Endodermal cell (in vitro differentiated cells): ENCODE measurements at regions not wholly inside any gene's neighbourhood (a gene's known extent, or its start where the extent isn't known, plus 50 kb on each side); places are given as distances from the start of the nearest gene placed in this dataset.

Source experiments
- DNase-seq: peaks from one replicate; pipeline ENCODE4 v3.0.0-alpha.2; 2017
- H3K27ac ChIP-seq: 2 replicates; pipeline ENCODE4 v1.5.1; 2013; ENCODE audit warnings: mild to moderate bottlenecking, low read depth, low read length, moderate library complexity
- H3K27me3 ChIP-seq: 2 replicates; pipeline ENCODE4 v1.6.1; 2013; ENCODE audit warnings: mild to moderate bottlenecking, low read length, moderate library complexity; ENCODE audit not compliant: insufficient read depth, control insufficient read depth, poor library complexity, severe bottlenecking
- H3K36me3 ChIP-seq: 2 replicates; pipeline ENCODE4 v1.7.0; 2013; ENCODE audit warnings: mild to moderate bottlenecking, low read length, moderate library complexity; ENCODE audit not compliant: control insufficient read depth, insufficient read depth
- H3K4me1 ChIP-seq: one replicate; pipeline ENCODE4 v1.7.0; 2013; ENCODE audit warnings: low read length; ENCODE audit not compliant: control insufficient read depth, insufficient read depth
- H3K4me3 ChIP-seq: 2 replicates; pipeline ENCODE4 v1.5.1; 2013; ENCODE audit warnings: mild to moderate bottlenecking, low read length, moderate library complexity
- H3K9ac ChIP-seq: 2 replicates; pipeline ENCODE4 v1.6.1; 2013; ENCODE audit warnings: mild to moderate bottlenecking, low read length, moderate library complexity; ENCODE audit not compliant: poor library complexity, severe bottlenecking; ENCODE audit errors: extremely low read depth
- H3K9me3 ChIP-seq: 2 replicates; pipeline ENCODE4 v1.6.1; 2013; ENCODE audit warnings: mild to moderate bottlenecking, low read length, moderate library complexity; ENCODE audit not compliant: control insufficient read depth
- H3K27ac Mint-ChIP-seq: 2 replicates; pipeline ENCODE4 v1.8.0; 2020; ENCODE audit warnings: mixed read lengths
- H3K27me3 Mint-ChIP-seq: 2 replicates; pipeline ENCODE4 v1.8.0; 2021; ENCODE audit warnings: mild to moderate bottlenecking, mixed read lengths; ENCODE audit not compliant: insufficient read depth
- H3K36me3 Mint-ChIP-seq: 2 replicates; pipeline ENCODE4 v1.8.0; 2020; ENCODE audit warnings: low read depth, mixed read lengths
- H3K4me1 Mint-ChIP-seq: 2 replicates; pipeline ENCODE4 v1.8.0; 2020; ENCODE audit warnings: mixed read lengths
- H3K4me3 Mint-ChIP-seq: 2 replicates; pipeline ENCODE4 v1.8.0; 2020; ENCODE audit warnings: mild to moderate bottlenecking, moderate library complexity, mixed read lengths
- H3K9me3 Mint-ChIP-seq: 2 replicates; pipeline ENCODE4 v1.8.0; 2020; ENCODE audit warnings: mild to moderate bottlenecking, mixed read lengths
- CTCF ChIP-seq: fragments of 200-600 bp; sonication (generic); conservative IDR thresholded peaks from 2 replicates; pipeline ENCODE4 v1.5.0; 2021; ENCODE audit warnings: antibody characterized with exemption, mild to moderate bottlenecking
- WGBS, 2 experiments: methylation state at CpG; one replicate each; pipeline versions ENCODE4 v1.1.5 to v1.1.7; 2013; ENCODE audit warnings: missing lambda C conversion rate in 2 of 2, mixed read lengths in 1 of 2; ENCODE audit not compliant: insufficient coverage in 1 of 2, insufficient read length in 1 of 2; 5-methylcytosine and 5-hydroxymethylcytosine counted together

GRCh38 chr10:4719671-4720070 is 106.3 kb upstream of the AKR1E2 start:
- no peak overlapping the region for H3K4me3 Mint-ChIP-seq
- H3K36me3 ChIP-seq = no peaks in the 10 kb centered on the region
- no peaks in the 10 kb centered on the region for H3K9me3 ChIP-seq
- H3K4me3 ChIP-seq = no peak overlapping the region
- no peak overlapping the region for H3K27ac Mint-ChIP-seq
- H3K27ac ChIP-seq = no peak overlapping the region
- H3K4me1 ChIP-seq = no peaks in the 10 kb centered on the region
- WGBS, 2 experiments = 98 to 100% methylated on average over 2 of the region's 2 CpGs
- H3K27me3 Mint-ChIP-seq = no peaks in the 10 kb centered on the region
- DNase-seq = no peak
- H3K9me3 Mint-ChIP-seq = no peaks in the 10 kb centered on the region
- H3K9ac ChIP-seq = no peak overlapping the region
- H3K36me3 Mint-ChIP-seq = no peaks in the 10 kb centered on the region
- TF ChIP-seq CTCF = no peak
- H3K4me1 Mint-ChIP-seq = no peaks in the 10 kb centered on the region
- H3K27me3 ChIP-seq = no peaks in the 10 kb centered on the region

GRCh38 chr10:4719036-4719435 is 107.0 kb upstream of the AKR1E2 start:
- 100% methylated on average over 1 of the region's 1 CpG; no CpG with 5 or more reads in 1 of the 2 experiments for WGBS, 2 experiments
- Histone ChIP-seq H3K36me3 (no peaks in the 10 kb centered on the region), H3K9ac (no peak overlapping the region), H3K27ac (no peak overlapping the region), H3K9me3 (no peaks in the 10 kb centered on the region), H3K4me1 (no peaks in the 10 kb centered on the region), H3K27me3 (no peaks in the 10 kb centered on the region), H3K4me3 (no peak overlapping the region)
- Mint-ChIP-seq H3K27ac (no peak overlapping the region), H3K4me3 (no peak overlapping the region), H3K9me3 (no peaks in the 10 kb centered on the region), H3K36me3 (no peaks in the 10 kb centered on the region), H3K4me1 (no peaks in the 10 kb centered on the region), H3K27me3 (no peaks in the 10 kb centered on the region)
- no peak for DNase-seq
- no peak for TF ChIP-seq CTCF

GRCh38 chr10:4718544-4718943 is 107.5 kb upstream of the AKR1E2 start:
- no peaks in the 10 kb centered on the region for H3K4me1 Mint-ChIP-seq
- 87% methylated on average over 3 of the region's 4 CpGs; no CpG with 5 or more reads in 1 of the 2 experiments for WGBS, 2 experiments
- H3K4me3 Mint-ChIP-seq = no peak overlapping the region

More at GRCh38 chr10:4718544-4718943, 107.5 kb upstream of the AKR1E2 start:
- no peak for DNase-seq
- no peaks in the 10 kb centered on the region for H3K27me3 Mint-ChIP-seq
- H3K27me3 ChIP-seq = no peaks in the 10 kb centered on the region
- no peaks in the 10 kb centered on the region for H3K36me3 ChIP-seq
- H3K9me3 ChIP-seq = no peaks in the 10 kb centered on the region
- no peak overlapping the region for H3K9ac ChIP-seq
- no peak overlapping the region for H3K27ac Mint-ChIP-seq
- no peak for TF ChIP-seq CTCF
- no peaks in the 10 kb centered on the region for H3K36me3 Mint-ChIP-seq
- H3K4me3 ChIP-seq = no peak overlapping the region
- no peaks in the 10 kb centered on the region for H3K4me1 ChIP-seq
- H3K9me3 Mint-ChIP-seq = no peaks in the 10 kb centered on the region
- no peak overlapping the region for H3K27ac ChIP-seq
